Suppressor macrophage treated with lipopolysaccharide for 4 hours (primary cell): ENCODE measurements at regions not wholly inside any gene's neighbourhood (a gene's known extent, or its start where the extent isn't known, plus 50 kb on each side); places are given as distances from the start of the nearest gene placed in this dataset.

ENCODE experiments used
- DNase-seq: peaks from one replicate; pipeline ENCODE4 v3.0.0-alpha.2; 2020

- DNase-seq, result no peak
These were observed 115.0 kb upstream of the PDE5A start for GRCh38 chr4:119743644-119744043.

GRCh38 chr4:119739796-119740195 lies 111.2 kb upstream of the PDE5A start:
- DNase-seq, result no peak

GRCh38 chr4:119738901-119739300 lies 110.3 kb upstream of the PDE5A start:
- no peak for DNase-seq

- DNase-seq, result no peak
These were observed 108.0 kb upstream of the PDE5A start for GRCh38 chr4:119736559-119736958.

GRCh38 chr4:119735165-119735651 lies 106.6 kb upstream of the PDE5A start:
- DNase-seq, result no peak

GRCh38 chr4:119733431-119733830 lies 104.8 kb upstream of the PDE5A start:
- DNase-seq, result no peak

GRCh38 chr4:119731778-119732177 lies 103.2 kb upstream of the PDE5A start:
- no peak for DNase-seq

GRCh38 chr4:119731146-119731742 lies 102.6 kb upstream of the PDE5A start:
- no peak for DNase-seq

GRCh38 chr4:119730671-119730950 lies 102.0 kb upstream of the PDE5A start:
- no peak for DNase-seq

- no peak for DNase-seq
These were observed 101.4 kb upstream of the PDE5A start for GRCh38 chr4:119729835-119730670.

GRCh38 chr4:119728692-119729593 lies 100.3 kb upstream of the PDE5A start:
- DNase-seq, result no peak

- DNase-seq, result no peak
These were observed 99.6 kb upstream of the PDE5A start for GRCh38 chr4:119728185-119728584.

GRCh38 chr4:119726505-119726904 lies 97.9 kb upstream of the PDE5A start:
- DNase-seq, result no peak

- no peak for DNase-seq
These were observed 97.2 kb upstream of the PDE5A start for GRCh38 chr4:119725688-119726330.

- DNase-seq, result no peak
These were observed 96.4 kb upstream of the PDE5A start for GRCh38 chr4:119725011-119725410.

GRCh38 chr4:119722670-119723069 lies 94.1 kb upstream of the PDE5A start:
- DNase-seq, result no peak

GRCh38 chr4:119721878-119722277 lies 93.3 kb upstream of the PDE5A start:
- DNase-seq, result no peak

- DNase-seq, result no peak
These were observed 87.2 kb upstream of the PDE5A start for GRCh38 chr4:119715490-119716445.

GRCh38 chr4:119709418-119709817 lies 80.8 kb upstream of the PDE5A start:
- DNase-seq, result no peak

- DNase-seq, result no peak
These were observed 78.7 kb upstream of the PDE5A start for GRCh38 chr4:119707336-119707735.

GRCh38 chr4:119706804-119707203 lies 78.2 kb upstream of the PDE5A start:
- DNase-seq, result no peak

- DNase-seq, result no peak
These were observed 69.3 kb upstream of the PDE5A start for GRCh38 chr4:119697887-119698393.
